ENCODE measurements at regions not wholly inside any gene's neighbourhood (a gene's known extent, or its start where the extent isn't known, plus 50 kb on each side); places are given as distances from the start of the nearest gene placed in this dataset.

DNA sequence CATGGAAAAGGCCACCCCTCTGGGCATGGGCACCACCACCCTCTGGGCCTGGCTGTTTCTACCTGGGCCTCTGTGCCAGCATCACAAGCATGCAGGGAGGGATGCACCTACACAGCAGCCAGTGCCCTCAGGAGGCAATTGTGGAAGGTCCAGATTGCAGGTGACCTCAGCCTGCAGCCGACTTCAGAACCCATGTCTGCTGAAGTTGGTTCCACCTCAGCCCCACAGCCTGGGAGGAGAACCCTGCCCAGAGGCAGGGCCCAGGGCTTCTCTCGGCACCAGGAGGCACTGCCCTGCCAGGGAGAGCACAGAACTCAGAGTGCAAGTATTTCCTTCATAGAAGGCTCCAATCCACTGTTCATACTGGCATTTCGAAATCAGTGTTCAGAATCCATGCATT, 149.8 kb downstream of the TTLL2 start (continued):
- TF ChIP-seq, protein P1, sequence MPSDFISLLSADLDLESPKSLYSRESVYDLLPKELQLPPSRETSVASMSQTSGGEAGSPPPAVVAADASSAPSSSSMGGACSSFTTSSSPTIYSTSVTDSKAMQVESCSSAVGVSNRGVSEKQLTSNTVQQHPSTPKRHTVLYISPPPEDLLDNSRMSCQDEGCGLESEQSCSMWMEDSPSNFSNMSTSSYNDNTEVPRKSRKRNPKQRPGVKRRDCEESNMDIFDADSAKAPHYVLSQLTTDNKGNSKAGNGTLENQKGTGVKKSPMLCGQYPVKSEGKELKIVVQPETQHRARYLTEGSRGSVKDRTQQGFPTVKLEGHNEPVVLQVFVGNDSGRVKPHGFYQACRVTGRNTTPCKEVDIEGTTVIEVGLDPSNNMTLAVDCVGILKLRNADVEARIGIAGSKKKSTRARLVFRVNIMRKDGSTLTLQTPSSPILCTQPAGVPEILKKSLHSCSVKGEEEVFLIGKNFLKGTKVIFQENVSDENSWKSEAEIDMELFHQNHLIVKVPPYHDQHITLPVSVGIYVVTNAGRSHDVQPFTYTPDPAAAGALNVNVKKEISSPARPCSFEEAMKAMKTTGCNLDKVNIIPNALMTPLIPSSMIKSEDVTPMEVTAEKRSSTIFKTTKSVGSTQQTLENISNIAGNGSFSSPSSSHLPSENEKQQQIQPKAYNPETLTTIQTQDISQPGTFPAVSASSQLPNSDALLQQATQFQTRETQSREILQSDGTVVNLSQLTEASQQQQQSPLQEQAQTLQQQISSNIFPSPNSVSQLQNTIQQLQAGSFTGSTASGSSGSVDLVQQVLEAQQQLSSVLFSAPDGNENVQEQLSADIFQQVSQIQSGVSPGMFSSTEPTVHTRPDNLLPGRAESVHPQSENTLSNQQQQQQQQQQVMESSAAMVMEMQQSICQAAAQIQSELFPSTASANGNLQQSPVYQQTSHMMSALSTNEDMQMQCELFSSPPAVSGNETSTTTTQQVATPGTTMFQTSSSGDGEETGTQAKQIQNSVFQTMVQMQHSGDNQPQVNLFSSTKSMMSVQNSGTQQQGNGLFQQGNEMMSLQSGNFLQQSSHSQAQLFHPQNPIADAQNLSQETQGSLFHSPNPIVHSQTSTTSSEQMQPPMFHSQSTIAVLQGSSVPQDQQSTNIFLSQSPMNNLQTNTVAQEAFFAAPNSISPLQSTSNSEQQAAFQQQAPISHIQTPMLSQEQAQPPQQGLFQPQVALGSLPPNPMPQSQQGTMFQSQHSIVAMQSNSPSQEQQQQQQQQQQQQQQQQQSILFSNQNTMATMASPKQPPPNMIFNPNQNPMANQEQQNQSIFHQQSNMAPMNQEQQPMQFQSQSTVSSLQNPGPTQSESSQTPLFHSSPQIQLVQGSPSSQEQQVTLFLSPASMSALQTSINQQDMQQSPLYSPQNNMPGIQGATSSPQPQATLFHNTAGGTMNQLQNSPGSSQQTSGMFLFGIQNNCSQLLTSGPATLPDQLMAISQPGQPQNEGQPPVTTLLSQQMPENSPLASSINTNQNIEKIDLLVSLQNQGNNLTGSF (CRISPR knock-in tag; IDR thresholded peaks at IDR 0.05), result no peak
- TF ChIP-seq ZNF264 (CRISPR knock-in tag; IDR thresholded peaks at IDR 0.05) (no peak), ZNF557 (CRISPR knock-in tag; IDR thresholded peaks at IDR 0.05) (no peak)
- TF ChIP-seq, protein P2, sequence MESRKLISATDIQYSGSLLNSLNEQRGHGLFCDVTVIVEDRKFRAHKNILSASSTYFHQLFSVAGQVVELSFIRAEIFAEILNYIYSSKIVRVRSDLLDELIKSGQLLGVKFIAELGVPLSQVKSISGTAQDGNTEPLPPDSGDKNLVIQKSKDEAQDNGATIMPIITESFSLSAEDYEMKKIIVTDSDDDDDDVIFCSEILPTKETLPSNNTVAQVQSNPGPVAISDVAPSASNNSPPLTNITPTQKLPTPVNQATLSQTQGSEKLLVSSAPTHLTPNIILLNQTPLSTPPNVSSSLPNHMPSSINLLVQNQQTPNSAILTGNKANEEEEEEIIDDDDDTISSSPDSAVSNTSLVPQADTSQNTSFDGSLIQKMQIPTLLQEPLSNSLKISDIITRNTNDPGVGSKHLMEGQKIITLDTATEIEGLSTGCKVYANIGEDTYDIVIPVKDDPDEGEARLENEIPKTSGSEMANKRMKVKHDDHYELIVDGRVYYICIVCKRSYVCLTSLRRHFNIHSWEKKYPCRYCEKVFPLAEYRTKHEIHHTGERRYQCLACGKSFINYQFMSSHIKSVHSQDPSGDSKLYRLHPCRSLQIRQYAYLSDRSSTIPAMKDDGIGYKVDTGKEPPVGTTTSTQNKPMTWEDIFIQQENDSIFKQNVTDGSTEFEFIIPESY (CRISPR knock-in tag; IDR thresholded peaks at IDR 0.05), result no peak

DNA sequence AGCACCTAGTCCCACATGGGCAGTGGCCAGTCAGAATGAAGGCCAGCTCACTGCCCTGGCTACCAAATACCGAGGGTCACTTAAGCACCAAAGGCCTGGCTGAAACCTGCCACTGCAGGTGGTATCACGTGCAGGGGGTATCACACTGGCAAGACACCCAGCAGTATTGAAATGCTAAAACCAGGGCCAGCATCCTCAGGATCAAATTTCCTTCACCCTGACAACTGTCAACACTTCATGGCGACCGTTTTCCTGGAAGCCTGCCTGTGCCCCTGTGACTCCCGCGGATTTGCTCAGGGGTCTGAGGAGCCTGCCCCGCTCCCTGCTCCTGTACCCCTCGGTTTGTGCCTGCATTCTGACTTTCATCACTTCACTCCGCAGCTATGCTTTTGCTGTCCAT, 151.1 kb downstream of the TTLL2 start:
- Histone ChIP-seq H3K79me2 (ENCODE audit: insufficient read depth, low read length) (no peaks in the 10 kb centered on the region), H3K27ac (ENCODE audit: extremely low read length, insufficient read depth, low read length) (no peak overlapping the region), H3K9ac (ENCODE audit: insufficient read depth, low read depth, low read length) (no peak overlapping the region), H2AFZ (ENCODE audit: low read length) (no peak overlapping the region), H3K36me3 (replicated peaks in 1 of 2; ENCODE audit: control insufficient read depth in 1 of 2, insufficient read depth in 2 of 2, low read length in 2 of 2) (no peaks in the 10 kb centered on the region), H3K27me3 (ENCODE audit: control insufficient read depth in 1 of 2, insufficient read depth in 2 of 2, low read length in 2 of 2) (peaks cover 2 to 21% of the 10 kb centered on the region in 2 experiments; a peak in 3 of 5 replicates), H3K4me3 (replicated peaks in 1 of 3; ENCODE audit: insufficient read depth in 1 of 3, low read depth in 2 of 3, low read length in 3 of 3) (no peak overlapping the region), H3K9me3 (ENCODE audit: low read length) (no peaks in the 10 kb centered on the region), H4K20me1 (ENCODE audit: insufficient read depth, low read length) (no peaks in the 10 kb centered on the region), H3K4me1 (ENCODE audit: insufficient read depth, low read length) (peaks cover 33% of the 10 kb centered on the region), H3K4me2 (ENCODE audit: low read depth, low read length) (no peak overlapping the region)
- POLR2A ChIA-PET, result no interaction called here
- no peak for FAIRE-seq
- CTCF ChIA-PET (ENCODE audit: low intra/inter-chr PET ratio, low total read pairs), result no interaction called here
- no peak for DNase-seq (ENCODE audit: low spot score)
- intact Hi-C loops (cut with micrococcal nuclease; ENCODE audit: unreplicated experiment) (no loop called here), in situ Hi-C loops (cut with HindIII; ENCODE audit: extremely low pct_ligation_motif_present, low pct_unique_long_range_greater_than_20kb) (no loop called here)
- 45% methylated on average over 9 of the region's 9 CpGs for WGBS (ENCODE audit: low lambda C conversion rate)
- no peak for ATAC-seq
- no TSS peak for BruUV-seq (replicated peaks)
- TF ChIP-seq, protein P3, sequence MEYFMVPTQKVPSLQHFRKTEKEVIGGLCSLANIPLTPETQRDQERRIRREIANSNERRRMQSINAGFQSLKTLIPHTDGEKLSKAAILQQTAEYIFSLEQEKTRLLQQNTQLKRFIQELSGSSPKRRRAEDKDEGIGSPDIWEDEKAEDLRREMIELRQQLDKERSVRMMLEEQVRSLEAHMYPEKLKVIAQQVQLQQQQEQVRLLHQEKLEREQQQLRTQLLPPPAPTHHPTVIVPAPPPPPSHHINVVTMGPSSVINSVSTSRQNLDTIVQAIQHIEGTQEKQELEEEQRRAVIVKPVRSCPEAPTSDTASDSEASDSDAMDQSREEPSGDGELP (IDR thresholded peaks at IDR 0.05; ENCODE audit: borderline replicate concordance, low read depth), result no peak
- TF ChIP-seq, protein P4, sequence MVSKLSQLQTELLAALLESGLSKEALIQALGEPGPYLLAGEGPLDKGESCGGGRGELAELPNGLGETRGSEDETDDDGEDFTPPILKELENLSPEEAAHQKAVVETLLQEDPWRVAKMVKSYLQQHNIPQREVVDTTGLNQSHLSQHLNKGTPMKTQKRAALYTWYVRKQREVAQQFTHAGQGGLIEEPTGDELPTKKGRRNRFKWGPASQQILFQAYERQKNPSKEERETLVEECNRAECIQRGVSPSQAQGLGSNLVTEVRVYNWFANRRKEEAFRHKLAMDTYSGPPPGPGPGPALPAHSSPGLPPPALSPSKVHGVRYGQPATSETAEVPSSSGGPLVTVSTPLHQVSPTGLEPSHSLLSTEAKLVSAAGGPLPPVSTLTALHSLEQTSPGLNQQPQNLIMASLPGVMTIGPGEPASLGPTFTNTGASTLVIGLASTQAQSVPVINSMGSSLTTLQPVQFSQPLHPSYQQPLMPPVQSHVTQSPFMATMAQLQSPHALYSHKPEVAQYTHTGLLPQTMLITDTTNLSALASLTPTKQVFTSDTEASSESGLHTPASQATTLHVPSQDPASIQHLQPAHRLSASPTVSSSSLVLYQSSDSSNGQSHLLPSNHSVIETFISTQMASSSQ (IDR thresholded peaks at IDR 0.05; ENCODE audit: low read depth), result no peak
- TF ChIP-seq, protein P4 (CRISPR knock-in tag; IDR thresholded peaks at IDR 0.05; ENCODE audit: borderline replicate concordance), result no peak
- TF ChIP-seq ZBTB21 (CRISPR knock-in tag; IDR thresholded peaks at IDR 0.05), result no peak
